ENCODE measurements at regions not wholly inside any gene's neighbourhood (a gene's known extent, or its start where the extent isn't known, plus 50 kb on each side); places are given as distances from the start of the nearest gene placed in this dataset.

DNA sequence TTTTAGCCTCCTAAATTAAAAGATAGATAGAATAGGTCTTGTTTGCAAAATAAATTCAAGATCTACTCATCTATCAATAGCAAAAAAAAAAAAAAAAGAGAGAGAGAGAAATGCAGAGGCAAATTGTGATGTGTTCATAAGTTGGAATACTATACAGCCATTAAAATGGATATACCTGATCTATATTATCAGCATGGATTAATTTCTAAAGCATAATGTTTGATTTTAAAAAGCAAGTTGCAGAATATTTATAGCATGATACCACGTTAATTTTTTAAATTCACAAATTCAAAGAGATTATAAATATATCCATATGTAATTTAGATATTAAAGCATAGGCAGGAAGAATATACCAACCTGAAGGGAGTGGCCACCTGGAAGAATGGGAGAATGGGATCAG is 114.9 kb upstream of the PTPRT start:
- TF ChIP-seq CTCF (conservative IDR thresholded peaks at IDR 0.05; ENCODE audit: low read depth, low read length) (no peak), EZH2 (IDR thresholded peaks at IDR 0.05; ENCODE audit: borderline replicate concordance, low read depth, low read length, poor library complexity, severe bottlenecking) (no peak)
